RPMI8226 (cell line): ENCODE measurements at regions not wholly inside any gene's neighbourhood (a gene's known extent, or its start where the extent isn't known, plus 50 kb on each side); places are given as distances from the start of the nearest gene placed in this dataset.
"Not testable (repeated sequence)": the region's sequence is repeated elsewhere in the genome, so short reads cannot be mapped to it uniquely, and the experiment has no call there.

Experiments used
- DNase-seq: peaks from one replicate; pipeline ENCODE4 v3.0.0-alpha.2; 2015

DNA sequence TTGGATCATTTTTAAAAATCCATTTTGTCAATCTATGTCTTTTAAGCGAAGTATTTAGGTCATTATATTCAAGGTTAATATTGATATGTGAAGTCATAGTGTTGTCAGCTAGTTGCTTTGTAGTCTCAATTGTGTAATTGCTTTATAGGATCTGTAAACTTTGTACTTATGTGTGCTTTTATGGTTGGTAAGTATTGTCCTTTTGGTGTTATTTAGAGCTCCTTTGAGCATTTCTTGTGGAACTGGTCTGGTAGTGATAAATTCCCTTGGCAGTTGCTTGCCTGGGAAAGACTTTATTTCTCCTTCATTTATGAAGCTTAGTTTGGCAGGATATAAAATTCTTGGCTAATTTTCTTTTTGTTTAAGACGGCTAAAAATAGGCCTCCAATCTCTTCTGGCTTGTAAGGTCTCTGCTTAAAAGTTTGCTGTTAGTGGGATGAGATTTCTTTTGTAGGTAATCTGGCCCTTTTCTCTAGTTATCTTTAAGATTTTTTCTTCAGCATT, 368.8 kb downstream of the SPRY2 start:
- no peak for DNase-seq

DNA sequence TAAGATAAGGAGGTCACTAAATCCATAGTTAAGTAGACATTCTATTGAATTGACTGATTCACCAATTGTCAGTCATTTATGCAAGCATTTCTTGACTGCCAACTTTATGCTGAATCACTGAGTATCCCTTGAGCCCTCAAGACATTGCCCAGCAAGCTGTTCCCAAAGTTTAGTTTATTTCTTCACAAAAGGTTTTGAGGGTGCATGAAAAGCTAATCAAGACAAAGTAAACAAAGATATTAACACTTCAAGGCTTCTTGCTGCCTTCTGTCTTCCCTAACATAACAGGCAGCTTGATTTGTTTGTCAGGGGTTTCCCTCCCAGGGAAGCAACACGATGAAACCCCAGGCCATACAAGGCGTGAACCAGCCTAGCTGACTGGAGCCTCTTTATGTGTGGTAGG, 374.4 kb downstream of the SPRY2 start:
- DNase-seq = no peak

GRCh38 chr13:79966059-79966458, 374.9 kb downstream of the SPRY2 start:
- no peak for DNase-seq

- DNase-seq = no peak
Observed at GRCh38 chr13:79946556-79946955, 394.4 kb downstream of the SPRY2 start.

DNA sequence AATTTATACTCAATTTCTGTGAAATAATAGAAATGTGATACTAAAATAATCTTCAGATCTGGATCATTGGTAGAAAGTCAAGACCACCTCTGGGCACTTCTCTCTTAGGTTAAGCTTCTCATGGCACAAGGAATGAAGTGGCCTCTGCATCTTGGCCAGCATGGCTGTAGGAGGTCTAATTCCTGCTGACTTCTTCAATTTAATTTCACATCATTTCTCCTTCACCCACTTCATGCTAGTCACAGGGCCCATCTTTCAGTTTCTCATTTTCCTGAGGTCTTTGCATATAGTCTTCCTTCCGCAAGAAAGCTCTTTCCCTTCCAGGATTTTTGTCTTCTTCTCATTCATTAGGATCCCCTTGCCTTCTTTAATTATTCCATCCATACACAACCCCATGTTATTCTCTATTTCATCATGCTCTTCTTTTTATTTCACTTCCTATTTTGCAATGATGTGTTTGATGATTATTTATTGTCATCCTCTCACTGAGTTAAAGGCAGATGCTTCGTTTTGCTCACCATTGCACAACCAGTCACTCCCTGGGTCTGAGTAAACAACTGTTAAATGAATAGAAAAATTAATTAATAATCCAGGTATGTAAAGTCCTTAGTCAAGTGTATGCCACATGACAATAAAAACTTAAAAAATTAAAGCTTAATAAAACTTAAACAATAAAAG, 397.4 kb downstream of the SPRY2 start:
- no peak for DNase-seq

DNA sequence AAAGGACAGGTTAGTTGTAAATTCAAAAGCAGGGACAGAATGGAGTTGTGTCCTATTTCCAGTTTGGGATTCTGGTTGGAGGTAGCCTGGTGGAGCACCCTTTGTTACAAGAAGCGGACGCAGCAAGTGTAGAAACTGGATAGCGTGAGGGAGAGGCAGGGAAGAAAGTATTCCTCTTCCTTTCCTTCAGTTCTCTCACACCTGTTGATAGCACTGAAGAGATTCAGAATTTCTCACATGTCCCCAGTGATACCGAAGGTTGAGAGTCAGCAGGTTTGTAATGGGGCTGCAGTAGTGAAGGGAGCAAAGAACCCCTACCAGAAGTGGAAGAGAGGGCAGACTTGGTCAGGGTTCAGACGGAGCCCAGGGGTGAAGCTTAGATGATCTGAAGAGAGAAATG, 399.2 kb downstream of the SPRY2 start:
- no peak for DNase-seq

DNA sequence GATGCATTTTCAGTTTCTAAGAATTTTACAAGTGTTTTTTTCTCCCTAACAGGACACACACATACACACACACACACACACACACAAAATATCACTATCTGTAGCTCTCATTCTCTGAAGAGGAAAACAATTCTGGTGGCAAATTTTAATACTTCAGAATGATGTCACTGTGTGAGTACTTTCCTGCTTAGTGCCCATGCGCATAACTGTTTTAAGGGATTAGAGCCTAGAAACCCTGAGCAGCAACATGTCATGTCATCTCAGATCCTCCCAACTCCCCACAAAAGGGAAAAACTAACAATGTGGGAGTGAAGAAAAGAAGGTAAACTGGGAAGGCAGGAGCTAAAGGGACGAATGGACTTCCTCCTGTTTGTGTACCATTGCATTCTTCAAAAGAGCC, 401.2 kb downstream of the SPRY2 start:
- no peak for DNase-seq

DNA sequence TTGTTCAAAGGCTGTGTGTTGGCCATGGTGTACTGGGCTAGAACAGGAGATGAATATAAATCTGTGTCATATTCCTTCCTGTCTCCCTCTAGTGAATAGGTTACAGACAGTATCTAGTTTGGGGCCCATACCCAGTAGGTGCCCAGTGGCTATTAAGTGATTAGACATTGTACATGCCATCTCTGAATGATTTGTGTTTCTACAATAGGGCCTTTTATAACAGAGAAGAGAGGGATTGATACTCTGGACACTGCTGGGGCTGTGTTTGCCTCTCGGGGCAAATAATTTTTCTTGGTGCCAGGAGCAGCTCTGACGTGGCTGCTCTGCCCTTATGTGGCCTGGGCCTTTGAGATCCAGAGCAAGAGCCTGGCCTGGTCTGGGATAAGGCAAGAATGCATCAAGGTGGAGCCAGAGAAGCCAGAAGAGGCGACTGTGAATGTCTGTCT, 403.1 kb downstream of the SPRY2 start:
- DNase-seq = no peak

- no peak for DNase-seq
Observed at GRCh38 chr13:79937311-79937710, 403.6 kb downstream of the SPRY2 start.

GRCh38 chr13:79936368-79937136, 404.4 kb downstream of the SPRY2 start:
- DNase-seq = no peak

GRCh38 chr13:79935121-79935520, 405.8 kb downstream of the SPRY2 start:
- DNase-seq = no peak

GRCh38 chr13:79933389-79933788, 407.5 kb downstream of the SPRY2 start:
- no peak for DNase-seq

DNA sequence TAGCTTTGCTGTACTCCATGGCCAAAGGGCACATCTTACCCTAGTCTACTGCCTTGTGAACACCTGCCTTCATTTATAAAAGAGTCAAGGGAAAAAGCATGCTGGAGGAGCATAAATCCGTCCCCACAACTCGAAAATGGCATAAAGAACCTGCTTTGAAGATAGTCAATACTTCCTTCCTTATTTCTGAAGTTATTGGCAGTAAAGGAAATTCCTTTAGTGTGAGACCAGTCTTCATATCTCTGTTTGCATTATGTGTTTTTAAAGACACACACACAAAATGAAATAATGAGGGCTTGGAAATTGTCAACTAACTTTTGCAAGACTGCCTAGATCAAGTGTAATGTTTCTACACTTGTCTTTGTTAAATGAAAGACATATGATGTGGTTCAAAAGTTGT, 408.4 kb downstream of the SPRY2 start:
- no peak for DNase-seq

- not testable (repeated sequence) for DNase-seq
Observed at GRCh38 chr13:79923973-79924556, 416.9 kb downstream of the SPRY2 start.

- no peak for DNase-seq
Observed at GRCh38 chr13:79919091-79919490, 421.8 kb downstream of the SPRY2 start.

DNA sequence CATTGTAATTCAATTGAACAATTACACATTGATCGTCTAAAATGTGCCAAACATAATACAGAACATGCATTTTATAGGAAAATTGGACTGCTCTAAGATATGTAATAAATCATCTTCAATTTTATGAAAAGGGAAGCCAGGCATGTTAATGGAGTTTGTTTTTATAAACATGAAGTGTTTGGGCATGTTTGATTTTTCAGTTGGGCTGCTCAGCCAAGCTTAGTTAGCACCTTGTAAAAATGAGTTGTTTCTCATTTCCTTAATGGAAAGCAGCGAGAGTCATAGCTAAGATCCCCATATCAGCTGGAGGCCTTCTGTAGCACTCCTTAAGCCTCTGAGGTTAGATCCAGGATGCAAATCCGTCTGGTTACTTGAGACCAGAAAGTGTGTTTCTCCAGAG, 422.3 kb downstream of the SPRY2 start:
- no peak for DNase-seq

GRCh38 chr13:79917628-79918027, 423.3 kb downstream of the SPRY2 start:
- DNase-seq = no peak

- DNase-seq = no peak
Observed at GRCh38 chr13:79915114-79915811, 425.7 kb downstream of the SPRY2 start.

GRCh38 chr13:79913141-79913827, 427.6 kb downstream of the SPRY2 start:
- DNase-seq = no peak

DNA sequence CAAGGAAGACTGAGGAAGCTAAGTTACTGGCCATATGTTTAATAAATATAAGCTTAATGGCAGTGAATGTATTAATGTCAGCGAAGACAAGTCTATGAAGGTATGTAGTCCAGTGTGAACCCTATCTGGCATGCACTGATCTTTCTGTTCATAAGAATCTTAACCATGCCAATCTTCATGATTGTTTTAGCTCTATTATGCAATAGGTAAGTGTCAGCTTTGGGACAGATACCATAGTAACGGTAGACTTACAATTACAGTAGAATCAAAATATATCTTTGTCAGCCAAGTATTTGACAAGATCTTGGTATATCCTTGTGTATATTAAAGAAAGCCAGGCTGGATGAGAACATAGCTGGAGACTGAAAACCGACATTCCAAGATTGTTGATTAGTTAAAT, 428.5 kb downstream of the SPRY2 start:
- no peak for DNase-seq

- no peak for DNase-seq
Observed at GRCh38 chr13:79910875-79911540, 429.9 kb downstream of the SPRY2 start.

DNA sequence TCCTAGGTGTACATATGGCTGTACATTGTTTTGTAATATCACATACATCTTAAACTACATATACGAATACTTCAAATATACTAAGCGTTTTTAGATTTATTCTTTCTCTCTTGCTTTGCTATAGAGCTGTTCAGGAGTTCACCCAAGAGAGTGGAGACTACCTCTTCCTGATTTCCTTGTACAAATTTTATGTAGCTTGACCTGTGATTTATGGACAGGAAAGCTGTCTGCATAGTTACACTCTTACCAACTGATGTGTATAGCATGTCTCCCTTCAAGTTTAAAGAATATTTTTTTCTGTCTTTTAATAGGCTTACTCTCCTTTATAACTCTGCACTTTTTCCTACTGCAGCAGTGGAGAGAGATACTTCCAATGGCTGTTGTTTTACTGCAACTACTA, 428.7 kb downstream of the NDFIP2 start:
- no peak for DNase-seq
